ENCODE measurements at regions not wholly inside any gene's neighbourhood (a gene's known extent, or its start where the extent isn't known, plus 50 kb on each side); places are given as distances from the start of the nearest gene placed in this dataset.

- no peak for TF ChIP-seq EZH2 (IDR thresholded peaks at IDR 0.05; ENCODE audit: borderline replicate concordance, low read depth, low read length, severe bottlenecking)
- FAIRE-seq (no peak), DNase-seq (ENCODE audit: low read depth, low spot score) (no peak)
- Histone ChIP-seq H3K9ac (replicated peaks; ENCODE audit: extremely low read depth, insufficient read depth, low read length) (no peak overlapping the region), H3K27ac (ENCODE audit: insufficient read depth, low read depth, low read length) (no peak overlapping the region), H3K79me2 (ENCODE audit: control insufficient read depth, insufficient read depth, low read length) (no peaks in the 10 kb centered on the region), H3K4me2 (ENCODE audit: insufficient read depth, low read length) (no peak overlapping the region), H4K20me1 (replicated peaks; ENCODE audit: control insufficient read depth, extremely low read depth, insufficient read depth, low read length) (no peaks in the 10 kb centered on the region), H3K36me3 (ENCODE audit: control insufficient read depth in 2 of 2, extremely low read depth in 1 of 2, insufficient read depth in 2 of 2, low read length in 2 of 2) (no peaks in the 10 kb centered on the region), H2AFZ (ENCODE audit: low read depth, low read length) (no peak overlapping the region), H3K4me1 (ENCODE audit: control insufficient read depth, extremely low read depth, insufficient read depth, low read length) (no peaks in the 10 kb centered on the region), H3K9me3 (replicated peaks; ENCODE audit: control insufficient read depth, insufficient read depth, low read length) (no peaks in the 10 kb centered on the region), H3K4me3 (replicated peaks in 1 of 3; ENCODE audit: insufficient read depth in 1 of 3, low read depth in 1 of 3, low read length in 3 of 3) (no peak overlapping the region), H3K27me3 (ENCODE audit: control insufficient read depth in 2 of 2, insufficient read depth in 2 of 2, low read length in 2 of 2) (no peaks in the 10 kb centered on the region), H3K9me1 (replicated peaks; ENCODE audit: control insufficient read depth, extremely low read depth, insufficient read depth, low read length) (no peaks in the 10 kb centered on the region)
- CTCF ChIA-PET, result no interaction called here
- dilution Hi-C loops (cut with MboI; ENCODE audit: extremely low pct_ligation_motif_present, low sequenced_read_pairs), result no loop called here
- no TSS peak for BruUV-seq (replicated peaks)
- intact Hi-C loops (cut with micrococcal nuclease), result no loop called here
- POLR2A ChIA-PET, result no interaction called here
Measured at GRCh38 chr6:102398788-102399390, 1005.4 kb downstream of the GRIK2 start.

GRCh38 chr6:102390541-102390940 is 997.0 kb downstream of the GRIK2 start:
- no peak for FAIRE-seq

More at GRCh38 chr6:102390541-102390940, 997.0 kb downstream of the GRIK2 start:
- intact Hi-C loops (cut with micrococcal nuclease) (no loop called here), dilution Hi-C loops (cut with MboI; ENCODE audit: extremely low pct_ligation_motif_present, low sequenced_read_pairs) (no loop called here)
- no peak overlapping the region for H2AFZ ChIP-seq (ENCODE audit: low read depth, low read length)
- no peak for TF ChIP-seq GATA2 (IDR thresholded peaks at IDR 0.05; ENCODE audit: insufficient read depth, insufficient read length, low read depth, low read length)
- TF ChIP-seq EZH2 (IDR thresholded peaks at IDR 0.05; ENCODE audit: borderline replicate concordance, low read depth, low read length, severe bottlenecking), result no peak
- TF ChIP-seq FOS (IDR thresholded peaks at IDR 0.05; ENCODE audit: borderline replicate concordance, insufficient read depth, low read length), result no peak
- TF ChIP-seq MAX (IDR thresholded peaks at IDR 0.05; ENCODE audit: insufficient read depth, insufficient read length), result no peak
- TF ChIP-seq MYC (IDR thresholded peaks at IDR 0.05; ENCODE audit: low read depth, low read length), result no peak
- TF ChIP-seq CTCF (IDR thresholded peaks at IDR 0.05; ENCODE audit: extremely low read depth in 1 of 2, insufficient read depth in 1 of 2, low read depth in 1 of 2, low read length in 2 of 2), result no peak
- no peak for TF ChIP-seq POLR2AphosphoS5 (IDR thresholded peaks at IDR 0.05; ENCODE audit: insufficient read depth, low read depth, low read length)
- TF ChIP-seq JUN (IDR thresholded peaks at IDR 0.05; ENCODE audit: borderline replicate concordance, insufficient read depth, insufficient read length, low read depth), result no peak
- no peak for TF ChIP-seq POLR2A (IDR thresholded peaks at IDR 0.05; ENCODE audit: low read depth, low read length)
- H3K27me3 ChIP-seq (ENCODE audit: control insufficient read depth in 2 of 2, insufficient read depth in 2 of 2, low read length in 2 of 2), result no peaks in the 10 kb centered on the region
- H3K79me2 ChIP-seq (ENCODE audit: control insufficient read depth, insufficient read depth, low read length), result no peaks in the 10 kb centered on the region
- CTCF ChIA-PET, result no interaction called here
- no TSS peak for BruUV-seq (replicated peaks)
- H3K9ac ChIP-seq (replicated peaks; ENCODE audit: extremely low read depth, insufficient read depth, low read length), result no peak overlapping the region
- H3K4me2 ChIP-seq (ENCODE audit: insufficient read depth, low read length), result no peak overlapping the region
- no peaks in the 10 kb centered on the region for H3K4me1 ChIP-seq (ENCODE audit: control insufficient read depth, extremely low read depth, insufficient read depth, low read length)
- H4K20me1 ChIP-seq (replicated peaks; ENCODE audit: control insufficient read depth, extremely low read depth, insufficient read depth, low read length), result no peaks in the 10 kb centered on the region
- no peaks in the 10 kb centered on the region for H3K9me1 ChIP-seq (replicated peaks; ENCODE audit: control insufficient read depth, extremely low read depth, insufficient read depth, low read length)
- no peak overlapping the region for H3K4me3 ChIP-seq (replicated peaks in 1 of 3; ENCODE audit: insufficient read depth in 1 of 3, low read depth in 1 of 3, low read length in 3 of 3)
- peaks cover 5% of the 10 kb centered on the region for H3K9me3 ChIP-seq (replicated peaks; ENCODE audit: control insufficient read depth, insufficient read depth, low read length)
- no peak for DNase-seq (ENCODE audit: low read depth, low spot score)
- POLR2A ChIA-PET, result no interaction called here
- no peak overlapping the region for H3K27ac ChIP-seq (ENCODE audit: insufficient read depth, low read depth, low read length)
- H3K36me3 ChIP-seq (ENCODE audit: control insufficient read depth in 2 of 2, extremely low read depth in 1 of 2, insufficient read depth in 2 of 2, low read length in 2 of 2), result no peaks in the 10 kb centered on the region

Data from endothelial cell of umbilical vein (primary cell).